Anterior cingulate cortex (tissue), 58 donors: ENCODE measurements at regions not wholly inside any gene's neighbourhood (a gene's known extent, or its start where the extent isn't known, plus 50 kb on each side); places are given as distances from the start of the nearest gene placed in this dataset.
"Not testable (repeated sequence)": the region's sequence is repeated elsewhere in the genome, so short reads cannot be mapped to it uniquely, and the experiment has no call there.

Source experiments
- DNase-seq, 58 donors: peaks; one replicate each; lab custom pipeline; 2025; lab: John Stamatoyannopoulos, UW

- DNase-seq, result no peak
These were observed 310.7 kb upstream of the DPPA4 start for GRCh38 chr3:109648027-109648426.

- no peak for DNase-seq
These were observed 318.9 kb upstream of the DPPA4 start for GRCh38 chr3:109656225-109656624.

GRCh38 chr3:109678600-109678999 lies 341.3 kb upstream of the DPPA4 start:
- DNase-seq, result no peak

- DNase-seq, result no peak
These were observed 342.3 kb upstream of the DPPA4 start for GRCh38 chr3:109679664-109680063.

- DNase-seq, result no peak
These were observed 346.4 kb upstream of the DPPA4 start for GRCh38 chr3:109683746-109684145.

GRCh38 chr3:109685084-109686079 lies 348.0 kb upstream of the DPPA4 start:
- DNase-seq, result peak in 15 of 58 donors; percentile 1 to 46 (median 6)

GRCh38 chr3:109687626-109688025 lies 350.3 kb upstream of the DPPA4 start:
- no peak for DNase-seq

- no peak for DNase-seq
These were observed 359.6 kb upstream of the DPPA4 start for GRCh38 chr3:109696932-109697331.

GRCh38 chr3:109702252-109702651 lies 364.9 kb upstream of the DPPA4 start:
- no peak for DNase-seq

GRCh38 chr3:109702976-109703375 lies 365.6 kb upstream of the DPPA4 start:
- no peak for DNase-seq

- not testable (repeated sequence) for DNase-seq
These were observed 367.8 kb upstream of the DPPA4 start for GRCh38 chr3:109705133-109705532.

GRCh38 chr3:109707617-109708016 lies 370.3 kb upstream of the DPPA4 start:
- DNase-seq, result no peak

GRCh38 chr3:109713288-109713687 lies 375.9 kb upstream of the DPPA4 start:
- DNase-seq, result no peak

- no peak for DNase-seq
These were observed 378.4 kb upstream of the DPPA4 start for GRCh38 chr3:109715707-109716106.

- no peak for DNase-seq
These were observed 381.5 kb upstream of the DPPA4 start for GRCh38 chr3:109718850-109719249.

GRCh38 chr3:109728861-109729494 lies 391.6 kb upstream of the DPPA4 start:
- no peak for DNase-seq

GRCh38 chr3:109731639-109732473 lies 394.5 kb upstream of the DPPA4 start:
- DNase-seq, result peak in 16 of 58 donors; percentile 1 to 36 (median 19)

- DNase-seq, result peak in 5 of 58 donors; percentile 1 to 3 (median 1)
These were observed 406.6 kb upstream of the DPPA4 start for GRCh38 chr3:109743981-109744380.

GRCh38 chr3:109772520-109772919 lies 435.2 kb upstream of the DPPA4 start:
- no peak for DNase-seq

- DNase-seq, result no peak
These were observed 436.8 kb upstream of the DPPA4 start for GRCh38 chr3:109774108-109774507.

GRCh38 chr3:109784285-109784684 lies 446.9 kb upstream of the DPPA4 start:
- no peak for DNase-seq
